Parathyroid adenoma (tissue), 2 donors: ENCODE measurements at regions not wholly inside any gene's neighbourhood (a gene's known extent, or its start where the extent isn't known, plus 50 kb on each side); places are given as distances from the start of the nearest gene placed in this dataset.

Experiments
- H2AFZ ChIP-seq: fragments of 300-600 bp; sonication (generic); one replicate; pipeline ENCODE4 v1.7.0; 2017; ENCODE audit warnings: antibody characterized with exemption, mild to moderate bottlenecking
- H3K27ac ChIP-seq: fragments of 300-600 bp; sonication (generic); one replicate; pipeline ENCODE4 v1.7.0; 2017
- H3K27me3 ChIP-seq: fragments of 300-600 bp; sonication (generic); one replicate; pipeline ENCODE4 v1.7.0; 2017; ENCODE audit warnings: low read length; ENCODE audit not compliant: control insufficient read depth, insufficient read depth
- H3K36me3 ChIP-seq: fragments of 300-600 bp; sonication (generic); one replicate; pipeline ENCODE4 v1.7.0; 2017; ENCODE audit warnings: low read length; ENCODE audit not compliant: control insufficient read depth, insufficient read depth
- H3K4me1 ChIP-seq: fragments of 300-600 bp; sonication (generic); one replicate; pipeline ENCODE4 v1.7.0; 2017; ENCODE audit warnings: control low read depth
- H3K4me2 ChIP-seq: fragments of 300-600 bp; sonication (generic); one replicate; pipeline ENCODE4 v1.7.0; 2017; ENCODE audit warnings: low read length
- H3K4me3 ChIP-seq: fragments of 300-600 bp; sonication (generic); one replicate; pipeline ENCODE4 v1.7.0; 2017; ENCODE audit warnings: low read depth, low read length
- H3K79me2 ChIP-seq: fragments of 300-600 bp; sonication (generic); one replicate; pipeline ENCODE4 v1.7.0; 2017; ENCODE audit warnings: control low read depth
- H3K9ac ChIP-seq: fragments of 300-600 bp; sonication (generic); one replicate; pipeline ENCODE4 v1.7.0; 2017; ENCODE audit warnings: mild to moderate bottlenecking
- H3K9me3 ChIP-seq: fragments of 300-600 bp; sonication (generic); one replicate; pipeline ENCODE4 v1.7.0; 2017; ENCODE audit warnings: low read length; ENCODE audit not compliant: control insufficient read depth
- CTCF ChIP-seq: fragments of 300-600 bp; sonication (generic); IDR thresholded peaks from one replicate; pipeline ENCODE4 v1.7.0; 2017; ENCODE audit warnings: antibody characterized with exemption, mild to moderate bottlenecking
- donor health status: primary hyperparathyroidism.

GRCh38 chr2:173680574-173680973 is 284.6 kb downstream of the SP3 start:
- no peak overlapping the region for H3K27ac ChIP-seq
- no peak overlapping the region for H3K4me2 ChIP-seq
- no peaks in the 10 kb centered on the region for H3K27me3 ChIP-seq
- H2AFZ ChIP-seq: no peak overlapping the region
- H3K4me3 ChIP-seq: no peak overlapping the region
- no peaks in the 10 kb centered on the region for H3K79me2 ChIP-seq
- no peaks in the 10 kb centered on the region for H3K9me3 ChIP-seq
- no peak for TF ChIP-seq CTCF
- no peaks in the 10 kb centered on the region for H3K4me1 ChIP-seq
- no peaks in the 10 kb centered on the region for H3K36me3 ChIP-seq
- H3K9ac ChIP-seq: no peak overlapping the region

GRCh38 chr2:173681881-173682650 is 283.1 kb downstream of the SP3 start:
- Histone ChIP-seq H3K27me3 (no peaks in the 10 kb centered on the region), H3K79me2 (no peaks in the 10 kb centered on the region), H3K9me3 (no peaks in the 10 kb centered on the region), H3K4me1 (no peaks in the 10 kb centered on the region), H2AFZ (no peak overlapping the region), H3K27ac (no peak overlapping the region), H3K36me3 (no peaks in the 10 kb centered on the region), H3K9ac (no peak overlapping the region), H3K4me3 (no peak overlapping the region), H3K4me2 (no peak overlapping the region)
- no peak for TF ChIP-seq CTCF

GRCh38 chr2:173684896-173685459 is 280.2 kb downstream of the SP3 start:
- Histone ChIP-seq H3K9ac (no peak overlapping the region), H3K27ac (no peak overlapping the region)

GRCh38 chr2:173690349-173690748 is 274.8 kb downstream of the SP3 start:
- Histone ChIP-seq H3K9me3 (no peaks in the 10 kb centered on the region), H3K36me3 (no peaks in the 10 kb centered on the region), H3K4me3 (no peak overlapping the region), H2AFZ (no peak overlapping the region), H3K79me2 (no peaks in the 10 kb centered on the region), H3K4me2 (no peak overlapping the region), H3K27me3 (no peaks in the 10 kb centered on the region), H3K9ac (no peak overlapping the region), H3K27ac (no peak overlapping the region), H3K4me1 (no peaks in the 10 kb centered on the region)
- TF ChIP-seq CTCF: no peak

More at GRCh38 chr2:173684896-173685459, 280.2 kb downstream of the SP3 start:
- H3K4me1 ChIP-seq: no peaks in the 10 kb centered on the region
- no peaks in the 10 kb centered on the region for H3K9me3 ChIP-seq
- no peaks in the 10 kb centered on the region for H3K27me3 ChIP-seq
- no peak overlapping the region for H3K4me2 ChIP-seq
- no peaks in the 10 kb centered on the region for H3K79me2 ChIP-seq
- H3K4me3 ChIP-seq: no peak overlapping the region
- TF ChIP-seq CTCF: no peak
- no peaks in the 10 kb centered on the region for H3K36me3 ChIP-seq
- no peak overlapping the region for H2AFZ ChIP-seq

- H2AFZ ChIP-seq: no peak overlapping the region
- H3K79me2 ChIP-seq: no peaks in the 10 kb centered on the region
- H3K4me3 ChIP-seq: no peak overlapping the region
- no peak for TF ChIP-seq CTCF
- no peak overlapping the region for H3K27ac ChIP-seq
- H3K27me3 ChIP-seq: no peaks in the 10 kb centered on the region
- H3K9me3 ChIP-seq: no peaks in the 10 kb centered on the region
- H3K4me2 ChIP-seq: no peak overlapping the region
- no peaks in the 10 kb centered on the region for H3K36me3 ChIP-seq
- H3K9ac ChIP-seq: no peak overlapping the region
- no peaks in the 10 kb centered on the region for H3K4me1 ChIP-seq
Observed at GRCh38 chr2:173692068-173692467, 273.1 kb downstream of the SP3 start.
